ENCODE measurements at regions not wholly inside any gene's neighbourhood (a gene's known extent, or its start where the extent isn't known, plus 50 kb on each side); places are given as distances from the start of the nearest gene placed in this dataset.

- TF ChIP-seq POLR2A (IDR thresholded peaks at IDR 0.05; ENCODE audit: extremely low read depth, insufficient read length) (no peak), CTCF (IDR thresholded peaks at IDR 0.05; ENCODE audit: low read depth, low read length) (no peak), MAX (IDR thresholded peaks at IDR 0.05; ENCODE audit: low read depth, low read length) (no peak), MYC (IDR thresholded peaks at IDR 0.05; ENCODE audit: low read depth, low read length) (no peak)
Measured at GRCh38 chr11:11770296-11770695, 71.5 kb upstream of the USP47 start.
